ENCODE measurements at regions not wholly inside any gene's neighbourhood (a gene's known extent, or its start where the extent isn't known, plus 50 kb on each side); places are given as distances from the start of the nearest gene placed in this dataset.

- peaks cover 0 to 5% (median 3%) of the 10 kb centered on the region in 3 experiments; a peak in 4 of 7 replicates for H3K36me3 Mint-ChIP-seq (ENCODE audit: insufficient read depth in 1 of 3, low read depth in 3 of 3)
- H3K23ac ChIP-seq (ENCODE audit: insufficient read length, low read depth, low read length), result no peak overlapping the region
- H3K18ac ChIP-seq (ENCODE audit: insufficient read length, low read depth, low read length), result no peak overlapping the region
- H3K4me1 Mint-ChIP-seq, result no peaks in the 10 kb centered on the region
- H3K9me3 ChIP-seq (ENCODE audit: control insufficient read depth, low read depth, low read length), result no peaks in the 10 kb centered on the region
- H3K4ac ChIP-seq (ENCODE audit: low read depth, low read length), result no peak overlapping the region
- DNase-seq, result no peak
- H3K9me3 Mint-ChIP-seq, result peaks cover 0 to 2% of the 10 kb centered on the region in 2 experiments; a peak in 3 of 5 replicates
- no peak overlapping the region for H4K91ac ChIP-seq (ENCODE audit: insufficient read length, low read depth, low read length)
- H3K9ac ChIP-seq (ENCODE audit: extremely low read depth, insufficient read length, low read length), result no peak overlapping the region
- no peak overlapping the region for H3K4me3 Mint-ChIP-seq
- no peak overlapping the region for H3K27ac Mint-ChIP-seq
- TF ChIP-seq CTCF (conservative IDR thresholded peaks at IDR 0.05), result no peak
- H3K79me1 ChIP-seq (ENCODE audit: insufficient read depth, low read depth, low read length, poor library complexity, severe bottlenecking), result no peaks in the 10 kb centered on the region
- H2BK20ac ChIP-seq (ENCODE audit: low read depth, low read length, poor library complexity, severe bottlenecking), result no peak overlapping the region
- no peaks in the 10 kb centered on the region for H3K4me1 ChIP-seq (ENCODE audit: insufficient read depth, low read length)
- no peak overlapping the region for H2AK5ac ChIP-seq (ENCODE audit: insufficient read length, low read length)
- no peak overlapping the region for H3K56ac ChIP-seq (ENCODE audit: insufficient read length, low read depth, low read length)
- H4K5ac ChIP-seq (ENCODE audit: insufficient read length, low read depth, low read length), result no peak overlapping the region
- no peak overlapping the region for H2BK5ac ChIP-seq (ENCODE audit: insufficient read length, low read length)
- no peak overlapping the region for H3T11ph ChIP-seq (ENCODE audit: low read length)
- H4K8ac ChIP-seq (replicated peaks; ENCODE audit: insufficient read length, low read depth, low read length), result no peak overlapping the region
- H3K27ac ChIP-seq (ENCODE audit: insufficient read length, low read depth, low read length), result no peak overlapping the region
- no peak overlapping the region for H2BK12ac ChIP-seq (ENCODE audit: insufficient read length, low read depth, low read length)
- no peaks in the 10 kb centered on the region for H3K23me2 ChIP-seq (ENCODE audit: insufficient read length, low read depth, low read length, poor library complexity, severe bottlenecking)
- H2BK120ac ChIP-seq (ENCODE audit: low read depth, low read length, poor library complexity, severe bottlenecking), result no peak overlapping the region
- H3K4me2 ChIP-seq (ENCODE audit: insufficient read depth, insufficient read length, low read length), result no peak overlapping the region
- no peaks in the 10 kb centered on the region for H3K27me3 ChIP-seq (ENCODE audit: insufficient read depth, low read length)
- H3K27me3 Mint-ChIP-seq (ENCODE audit: low read depth), result no peaks in the 10 kb centered on the region
- H3K79me2 ChIP-seq (ENCODE audit: insufficient read depth, low read length), result no peaks in the 10 kb centered on the region
- no CpG with 5 or more reads among the region's 1 CpG for WGBS (ENCODE audit: extremely low coverage, insufficient read length, low lambda C conversion rate)
- H2BK15ac ChIP-seq (ENCODE audit: low read depth, low read length), result no peak overlapping the region
- H4K20me1 ChIP-seq (ENCODE audit: control insufficient read depth, insufficient read depth, insufficient read length), result no peaks in the 10 kb centered on the region
- H2AFZ ChIP-seq (ENCODE audit: low read length), result no peak overlapping the region
- no peak overlapping the region for H3K14ac ChIP-seq (ENCODE audit: insufficient read depth, low read length)
Observed at GRCh38 chr3:152564459-152564858, 270.5 kb upstream of the P2RY1 start.

Data from H9 (cell line).